Stomach (tissue), 8 donors: ENCODE measurements at regions not wholly inside any gene's neighbourhood (a gene's known extent, or its start where the extent isn't known, plus 50 kb on each side); places are given as distances from the start of the nearest gene placed in this dataset.

Experiments used
- DNase-seq, 2 donors: peaks; one replicate each; pipeline versions ENCODE4 v3.0.0 to v3.0.0-alpha.2; 2013 to 2019
- H3K27ac ChIP-seq, 5 donors: fragments of 200-600 bp in 4 of 5; sonication (generic) in 4 of 5; one replicate each; pipeline ENCODE4 v1.5.1; 2013 to 2019; ENCODE audit warnings: mild to moderate bottlenecking in 1 of 5, moderate library complexity in 1 of 5
- H3K27me3 ChIP-seq, 3 donors: fragments of 200-600 bp; sonication (generic); one replicate each; pipeline ENCODE4 v1.5.1; 2017 to 2019; ENCODE audit warnings: mixed run types in 1 of 3
- H3K36me3 ChIP-seq, 4 donors: fragments of 200-600 bp; sonication (generic); 1 replicate in 3 of 4; 2 replicates in 1 of 4; pipeline ENCODE4 v1.5.1; 2016 to 2019
- H3K4me1 ChIP-seq, 4 donors: fragments of 200-600 bp; sonication (generic); one replicate each; pipeline ENCODE4 v1.5.1; 2016 to 2019
- H3K4me3 ChIP-seq, 4 donors: fragments of 200-600 bp; sonication (generic) in 3 of 4; one replicate each; pipeline ENCODE4 v1.5.1; 2016 to 2019; ENCODE audit warnings: mild to moderate bottlenecking in 1 of 4
- H3K9me3 ChIP-seq, 4 donors: fragments of 200-600 bp; sonication (generic); one replicate each; pipeline ENCODE4 v1.5.1; 2016 to 2019
- CTCF ChIP-seq, 7 experiments: fragments of 450-650 bp in 4 of 7; fragments of 200-600 bp in 3 of 7; sonication (generic) in 3 of 7; IDR thresholded peaks; one replicate each; pipeline ENCODE4 v1.5.1; 2016 to 2019; ENCODE audit warnings: antibody characterized with exemption in 7 of 7, control low read depth in 2 of 7, mild to moderate bottlenecking in 1 of 7
- EP300 ChIP-seq: sonication (generic); formaldehyde crosslinking; IDR thresholded peaks from one replicate; pipeline ENCODE4 v1.6.1; 2017; ENCODE audit warnings: antibody characterized with exemption
- POLR2A ChIP-seq, 4 donors: fragments of 450-650 bp; IDR thresholded peaks; one replicate each; pipeline ENCODE4 v1.6.1; 2016; ENCODE audit warnings: antibody characterized with exemption in 4 of 4, control low read depth in 2 of 4, mild to moderate bottlenecking in 1 of 4, moderate library complexity in 1 of 4
- POLR2AphosphoS5 ChIP-seq, 3 donors: sonication (generic); formaldehyde crosslinking; IDR thresholded peaks; one replicate each; pipeline ENCODE4 v1.6.1; 2016; ENCODE audit warnings: antibody characterized with exemption in 3 of 3
- WGBS, 5 donors: extraction: QIAGEN DNeasy Blood & Tissue Kit in 3 of 5; methylation state at CpG; one replicate each; pipeline versions ENCODE4 v1.1.5 to v1.1.7; 2013 to 2018; 5-methylcytosine and 5-hydroxymethylcytosine counted together
- intact Hi-C: fragments of 100-400 bp; cut with DNase I; formaldehyde crosslinking; loops from one replicate; pipeline ENCODE4 v1.15.1; 2023; ENCODE audit warnings: low total_unique reads
- donor health status: healthy with polysubstance abuse.
- donor health status: Bipolar disorder and iron deficiency.
- donor health status: healthy.

DNA sequence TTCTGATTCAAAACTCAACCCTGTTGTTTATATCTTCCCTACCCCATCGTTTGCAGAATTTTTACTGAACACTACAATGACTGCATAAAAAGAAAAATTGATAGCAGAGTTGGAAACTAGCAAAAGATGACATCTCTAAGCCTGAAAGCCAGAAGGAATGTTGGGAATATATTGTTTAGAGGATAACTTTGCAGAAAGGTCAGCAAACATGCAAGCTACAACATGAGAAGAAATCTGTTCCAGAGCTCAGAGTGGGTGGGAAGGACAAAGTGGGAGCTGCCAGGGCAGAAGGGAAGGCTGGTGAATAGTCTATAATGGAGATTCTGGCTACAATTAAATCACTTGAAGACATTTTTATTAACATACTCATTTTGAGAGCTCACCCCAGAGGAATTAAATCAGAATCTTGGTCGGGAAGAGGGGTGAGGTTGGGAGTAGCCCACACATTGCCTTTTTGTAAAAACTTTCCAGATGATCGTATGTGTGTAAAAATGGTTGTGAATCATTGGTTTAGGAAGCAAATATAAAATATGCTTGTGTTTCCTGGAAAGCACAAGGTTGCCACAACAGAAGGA is 574.8 kb downstream of the FLRT2 start:
- intact Hi-C loops = no loop called here
- 35 to 66% (median 57%) methylated on average over 3 of the region's 3 CpGs for WGBS, 5 donors
- no peak for TF ChIP-seq CTCF (IDR thresholded peaks at IDR 0.05)
- no peak for TF ChIP-seq EP300
- peak in 1 of 2 donors; percentile 71 for DNase-seq
- Histone ChIP-seq H3K4me3 (no peak overlapping the region), H3K4me1 (no peaks in the 10 kb centered on the region), H3K9me3 (peaks cover 0 to 12% (median 3%) of the 10 kb centered on the region in 4 donors), H3K27ac (no peak overlapping the region), H3K27me3 (no peaks in the 10 kb centered on the region), H3K36me3 (no peaks in the 10 kb centered on the region)

DNA sequence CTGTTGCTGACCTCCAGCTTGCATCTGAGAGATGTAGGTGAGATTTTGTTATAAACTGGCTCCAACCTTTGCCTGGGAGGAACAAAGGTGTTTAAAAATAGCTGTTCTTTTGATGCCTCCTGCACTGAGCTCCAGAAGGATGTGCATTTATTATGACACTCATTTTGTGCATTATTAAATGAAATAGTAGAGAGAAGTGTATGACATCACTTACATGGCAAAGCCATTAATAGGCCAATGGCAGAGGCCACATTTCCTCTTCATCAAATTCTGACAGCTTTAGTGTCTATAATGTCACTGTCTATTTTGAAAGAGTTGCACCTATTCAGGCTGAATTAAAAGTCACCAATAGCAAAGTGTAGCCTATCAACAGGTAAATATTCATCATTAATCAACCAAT is 564.6 kb downstream of the FLRT2 start:
- Histone ChIP-seq H3K27me3 (no peaks in the 10 kb centered on the region), H3K36me3 (no peaks in the 10 kb centered on the region), H3K9me3 (peaks cover 0 to 2% (median 0%) of the 10 kb centered on the region in 4 donors), H3K27ac (no peak overlapping the region), H3K4me1 (no peaks in the 10 kb centered on the region), H3K4me3 (no peak overlapping the region)
- TF ChIP-seq CTCF (IDR thresholded peaks at IDR 0.05) (no peak), EP300 (no peak), POLR2A (IDR thresholded peaks at IDR 0.05) (no peak), POLR2AphosphoS5 (IDR thresholded peaks at IDR 0.05) (no peak)
- intact Hi-C loops = no loop called here
- DNase-seq = no peak

- H3K9me3 ChIP-seq = peaks cover 0 to 2% (median 0%) of the 10 kb centered on the region in 4 donors
- TF ChIP-seq CTCF (IDR thresholded peaks at IDR 0.05) = no peak
- no peak for TF ChIP-seq EP300
- no peak for TF ChIP-seq POLR2A (IDR thresholded peaks at IDR 0.05)
- TF ChIP-seq POLR2AphosphoS5 (IDR thresholded peaks at IDR 0.05) = no peak
- intact Hi-C loops = no loop called here
- no peaks in the 10 kb centered on the region for H3K4me1 ChIP-seq
- 66 to 91% (median 84%) methylated on average over 1 of the region's 1 CpG for WGBS, 5 donors
- no peak overlapping the region for H3K27ac ChIP-seq
- no peak overlapping the region for H3K4me3 ChIP-seq
- H3K27me3 ChIP-seq = no peaks in the 10 kb centered on the region
- no peaks in the 10 kb centered on the region for H3K36me3 ChIP-seq
- DNase-seq = no peak
These were observed 561.9 kb downstream of the FLRT2 start for GRCh38 chr14:86091811-86092210.

DNA sequence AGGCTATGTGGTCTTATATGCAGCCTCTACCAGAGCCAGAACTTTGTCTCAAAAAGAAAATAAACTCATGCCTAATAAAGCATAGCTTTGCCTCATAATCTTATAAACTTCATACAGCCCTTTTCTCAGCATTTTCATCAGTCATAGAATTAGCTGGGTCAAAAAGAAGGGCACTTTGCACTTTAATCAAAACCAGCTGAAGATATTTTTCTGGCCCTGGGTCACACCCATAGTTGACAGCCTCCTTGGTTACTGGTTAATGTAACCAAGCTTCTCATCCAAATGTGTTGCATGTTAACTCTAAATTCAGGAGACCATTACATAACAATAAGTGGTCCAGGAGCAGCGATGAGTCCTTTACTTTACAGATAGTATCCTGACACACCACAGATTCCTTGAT is 558.2 kb downstream of the FLRT2 start:
- no peak for DNase-seq
- WGBS, 5 donors = 67 to 81% (median 76%) methylated on average over 1 of the region's 1 CpG
- TF ChIP-seq EP300 (no peak), CTCF (IDR thresholded peaks at IDR 0.05) (no peak), POLR2AphosphoS5 (IDR thresholded peaks at IDR 0.05) (no peak), POLR2A (IDR thresholded peaks at IDR 0.05) (no peak)
- H3K4me3 ChIP-seq = no peak overlapping the region
- H3K9me3 ChIP-seq = peaks cover 0 to 2% (median 0%) of the 10 kb centered on the region in 4 donors
- H3K27ac ChIP-seq = no peak overlapping the region
- no peaks in the 10 kb centered on the region for H3K4me1 ChIP-seq
- intact Hi-C loops = no loop called here
- H3K36me3 ChIP-seq = no peaks in the 10 kb centered on the region
- no peaks in the 10 kb centered on the region for H3K27me3 ChIP-seq
